ENCODE measurements at regions not wholly inside any gene's neighbourhood (a gene's known extent, or its start where the extent isn't known, plus 50 kb on each side); places are given as distances from the start of the nearest gene placed in this dataset.

GRCh38 chr1:82445132-82445531, 644.4 kb downstream of the ADGRL2 start:
- Histone ChIP-seq H3K27ac (replicated peaks) (no peak overlapping the region), H3K4me3 (no peak overlapping the region), H3K4me1 (no peaks in the 10 kb centered on the region), H3K9me3 (replicated peaks) (no peaks in the 10 kb centered on the region), H3K36me3 (no peaks in the 10 kb centered on the region), H3K27me3 (ENCODE audit: low read depth) (no peaks in the 10 kb centered on the region)
- TF ChIP-seq CTCF (IDR thresholded peaks at IDR 0.05; ENCODE audit: borderline replicate concordance), result no peak
- DNase-seq, result no peak
- intact Hi-C loops (cut with micrococcal nuclease), result no loop called here

- Histone ChIP-seq H3K9me3 (replicated peaks) (no peaks in the 10 kb centered on the region), H3K27me3 (ENCODE audit: low read depth) (no peaks in the 10 kb centered on the region), H3K27ac (replicated peaks) (no peak overlapping the region), H3K4me1 (no peaks in the 10 kb centered on the region), H3K4me3 (no peak overlapping the region), H3K36me3 (no peaks in the 10 kb centered on the region)
- no peak for DNase-seq
- TF ChIP-seq CTCF (IDR thresholded peaks at IDR 0.05; ENCODE audit: borderline replicate concordance), result no peak
- intact Hi-C loops (cut with micrococcal nuclease), result no loop called here
Measured at GRCh38 chr1:82441402-82441801, 640.7 kb downstream of the ADGRL2 start.

- no peak for TF ChIP-seq CTCF (IDR thresholded peaks at IDR 0.05; ENCODE audit: borderline replicate concordance)
Measured at GRCh38 chr1:82423174-82423815, 622.6 kb downstream of the ADGRL2 start.

GRCh38 chr1:82421782-82422181, 621.0 kb downstream of the ADGRL2 start:
- Histone ChIP-seq H3K9me3 (replicated peaks) (no peaks in the 10 kb centered on the region), H3K27me3 (ENCODE audit: low read depth) (no peaks in the 10 kb centered on the region), H3K36me3 (no peaks in the 10 kb centered on the region), H3K4me3 (no peak overlapping the region), H3K4me1 (no peaks in the 10 kb centered on the region), H3K27ac (replicated peaks) (no peak overlapping the region)
- no peak for DNase-seq
- no peak for TF ChIP-seq CTCF (IDR thresholded peaks at IDR 0.05; ENCODE audit: borderline replicate concordance)
- intact Hi-C loops (cut with micrococcal nuclease), result no loop called here

More at GRCh38 chr1:82423174-82423815, 622.6 kb downstream of the ADGRL2 start:
- no peaks in the 10 kb centered on the region for H3K4me1 ChIP-seq
- no peak overlapping the region for H3K4me3 ChIP-seq
- no peaks in the 10 kb centered on the region for H3K36me3 ChIP-seq
- DNase-seq, result no peak
- H3K27me3 ChIP-seq (ENCODE audit: low read depth), result no peaks in the 10 kb centered on the region
- H3K9me3 ChIP-seq (replicated peaks), result no peaks in the 10 kb centered on the region
- intact Hi-C loops (cut with micrococcal nuclease), result no loop called here
- no peak overlapping the region for H3K27ac ChIP-seq (replicated peaks)

- no peak for TF ChIP-seq CTCF (IDR thresholded peaks at IDR 0.05; ENCODE audit: borderline replicate concordance)
- no peaks in the 10 kb centered on the region for H3K9me3 ChIP-seq (replicated peaks)
- no peaks in the 10 kb centered on the region for H3K36me3 ChIP-seq
- no peaks in the 10 kb centered on the region for H3K4me1 ChIP-seq
- intact Hi-C loops (cut with micrococcal nuclease), result no loop called here
- no peak overlapping the region for H3K27ac ChIP-seq (replicated peaks)
- no peaks in the 10 kb centered on the region for H3K27me3 ChIP-seq (ENCODE audit: low read depth)
- DNase-seq, result no peak
- H3K4me3 ChIP-seq, result no peak overlapping the region
Measured at GRCh38 chr1:82420584-82420983, 619.9 kb downstream of the ADGRL2 start.

Measured in left ventricle myocardium inferior (tissue), 1 donor.